Neuronal stem cell (in vitro differentiated cells): ENCODE measurements at regions not wholly inside any gene's neighbourhood (a gene's known extent, or its start where the extent isn't known, plus 50 kb on each side); places are given as distances from the start of the nearest gene placed in this dataset.

Source experiments
- DNase-seq: peaks from one replicate; pipeline ENCODE4 v3.0.0-alpha.2; 2013; ENCODE audit warnings: low spot score
- H2AFZ ChIP-seq: one replicate; pipeline ENCODE4 v1.6.1; 2013; ENCODE audit warnings: mild to moderate bottlenecking, low read length, inconsistent platforms
- H2AK5ac ChIP-seq: 2 replicates; pipeline ENCODE4 v1.6.1; 2013; ENCODE audit warnings: low read depth, mild to moderate bottlenecking, inconsistent platforms, low read length, moderate library complexity, mixed read lengths
- H2BK120ac ChIP-seq: 2 replicates; pipeline ENCODE4 v1.6.1; 2013; ENCODE audit warnings: low read depth, mild to moderate bottlenecking, inconsistent platforms, low read length, moderate library complexity, mixed read lengths
- H2BK12ac ChIP-seq: one replicate; pipeline ENCODE4 v1.6.1; 2013; ENCODE audit warnings: low read length, inconsistent platforms
- H2BK15ac ChIP-seq: 2 replicates; pipeline ENCODE4 v1.6.1; 2013; ENCODE audit warnings: mild to moderate bottlenecking, low read length, inconsistent platforms, mixed read lengths
- H2BK5ac ChIP-seq: one replicate; pipeline ENCODE4 v1.6.1; 2013; ENCODE audit warnings: inconsistent platforms, mild to moderate bottlenecking, low read length, moderate library complexity
- H3K14ac ChIP-seq: one replicate; pipeline ENCODE4 v1.6.1; 2013; ENCODE audit warnings: low read length, inconsistent platforms
- H3K18ac ChIP-seq: 2 replicates; pipeline ENCODE4 v1.6.1; 2013; ENCODE audit warnings: low read length, inconsistent platforms
- H3K23ac ChIP-seq: 2 replicates; pipeline ENCODE4 v1.6.1; 2013; ENCODE audit warnings: low read depth, mild to moderate bottlenecking, mixed read lengths, low read length, inconsistent platforms; ENCODE audit not compliant: poor library complexity
- H3K27ac ChIP-seq: replicated peaks from 3 replicates; pipeline ENCODE4 v1.5.1; 2013; ENCODE audit warnings: low read length, inconsistent platforms
- H3K27me3 ChIP-seq, 3 experiments: 2 replicates each; pipeline ENCODE4 v1.6.1; 2013; ENCODE audit warnings: low read length in 3 of 3, mild to moderate bottlenecking in 2 of 3, inconsistent platforms in 1 of 3, low read depth in 1 of 3, mixed read lengths in 1 of 3, moderate library complexity in 1 of 3; ENCODE audit not compliant: control insufficient read depth in 3 of 3, insufficient read depth in 3 of 3
- H3K36me3 ChIP-seq, 2 donors: replicated peaks in 1 of 2; 2 replicates each; pipeline ENCODE4 v1.6.1; 2013; ENCODE audit warnings: low read length in 2 of 2; ENCODE audit not compliant: control insufficient read depth in 2 of 2, insufficient read depth in 2 of 2
- H3K4ac ChIP-seq: 2 replicates; pipeline ENCODE4 v1.6.1; 2013; ENCODE audit warnings: inconsistent platforms, mild to moderate bottlenecking, low read length, moderate library complexity
- H3K4me1 ChIP-seq, 2 donors: 1 replicate in 1 of 2; 2 replicates in 1 of 2; pipeline ENCODE4 v1.6.1; 2013; ENCODE audit warnings: low read length in 2 of 2, low read depth in 1 of 2; ENCODE audit not compliant: control insufficient read depth in 2 of 2, insufficient read depth in 1 of 2
- H3K4me2 ChIP-seq: one replicate; pipeline ENCODE4 v1.6.1; 2013; ENCODE audit warnings: mild to moderate bottlenecking, low read length, inconsistent platforms; ENCODE audit not compliant: insufficient read depth, poor library complexity, severe bottlenecking
- H3K4me3 ChIP-seq, 2 donors: 2 replicates each; pipeline ENCODE4 v1.5.1; 2013; ENCODE audit warnings: low read length in 2 of 2, mild to moderate bottlenecking in 2 of 2, inconsistent platforms in 1 of 2, moderate library complexity in 1 of 2
- H3K79me1 ChIP-seq: one replicate; pipeline ENCODE4 v1.6.1; 2013; ENCODE audit warnings: low read depth, mild to moderate bottlenecking, inconsistent platforms, low read length, moderate library complexity
- H3K9ac ChIP-seq: one replicate; pipeline ENCODE4 v1.6.1; 2013; ENCODE audit warnings: mild to moderate bottlenecking, low read depth, low read length, inconsistent platforms; ENCODE audit not compliant: poor library complexity
- H3K9me3 ChIP-seq, 2 donors: replicated peaks in 1 of 2; 2 replicates each; pipeline versions ENCODE3 to v1.6.1; 2013; ENCODE audit warnings: low read length in 2 of 2, mild to moderate bottlenecking in 2 of 2, inconsistent platforms in 1 of 2, low read depth in 1 of 2, mixed read lengths in 1 of 2, moderate library complexity in 1 of 2; ENCODE audit not compliant: control insufficient read depth in 2 of 2, insufficient read depth in 1 of 2
- H4K8ac ChIP-seq: one replicate; pipeline ENCODE4 v1.6.1; 2013; ENCODE audit warnings: low read depth, mild to moderate bottlenecking, inconsistent platforms, low read length, moderate library complexity
- H4K91ac ChIP-seq: one replicate; pipeline ENCODE4 v1.6.1; 2013; ENCODE audit warnings: low read length, low read depth, mild to moderate bottlenecking, inconsistent platforms; ENCODE audit not compliant: poor library complexity
- WGBS, 2 donors: extraction: QIAGEN DNeasy Blood & Tissue Kit; methylation state at CpG; one replicate each; pipeline ENCODE4 v1.1.7; 2013; ENCODE audit warnings: missing lambda C conversion rate in 2 of 2, mixed read lengths in 1 of 2; ENCODE audit not compliant: insufficient read length in 2 of 2, insufficient replicate concordance in 1 of 2; ENCODE audit errors: extremely low coverage in 2 of 2; 5-methylcytosine and 5-hydroxymethylcytosine counted together

- Histone ChIP-seq H3K4ac (no peak overlapping the region), H3K9ac (no peak overlapping the region), H4K8ac (no peak overlapping the region), H3K27ac (no peak overlapping the region), H3K27me3 (no peaks in the 10 kb centered on the region), H3K9me3 (peaks cover 0 to 3% of the 10 kb centered on the region in 2 donors), H3K36me3 (no peaks in the 10 kb centered on the region), H3K23ac (no peak overlapping the region), H2AFZ (no peak overlapping the region), H3K4me1 (no peaks in the 10 kb centered on the region), H2AK5ac (no peak overlapping the region), H3K4me2 (no peak overlapping the region), H2BK120ac (no peak overlapping the region), H2BK15ac (no peak overlapping the region), H3K79me1 (no peaks in the 10 kb centered on the region), H2BK5ac (no peak overlapping the region), H3K18ac (no peak overlapping the region), H2BK12ac (no peak overlapping the region), H4K91ac (no peak overlapping the region), H3K14ac (no peak overlapping the region), H3K4me3 (no peak overlapping the region)
- no peak for DNase-seq
- WGBS, 2 donors = no CpG with 5 or more reads among the region's 12 CpGs
Observed at GRCh38 chr3:194880940-194881925, 195.6 kb downstream of the FAM43A start.

DNA sequence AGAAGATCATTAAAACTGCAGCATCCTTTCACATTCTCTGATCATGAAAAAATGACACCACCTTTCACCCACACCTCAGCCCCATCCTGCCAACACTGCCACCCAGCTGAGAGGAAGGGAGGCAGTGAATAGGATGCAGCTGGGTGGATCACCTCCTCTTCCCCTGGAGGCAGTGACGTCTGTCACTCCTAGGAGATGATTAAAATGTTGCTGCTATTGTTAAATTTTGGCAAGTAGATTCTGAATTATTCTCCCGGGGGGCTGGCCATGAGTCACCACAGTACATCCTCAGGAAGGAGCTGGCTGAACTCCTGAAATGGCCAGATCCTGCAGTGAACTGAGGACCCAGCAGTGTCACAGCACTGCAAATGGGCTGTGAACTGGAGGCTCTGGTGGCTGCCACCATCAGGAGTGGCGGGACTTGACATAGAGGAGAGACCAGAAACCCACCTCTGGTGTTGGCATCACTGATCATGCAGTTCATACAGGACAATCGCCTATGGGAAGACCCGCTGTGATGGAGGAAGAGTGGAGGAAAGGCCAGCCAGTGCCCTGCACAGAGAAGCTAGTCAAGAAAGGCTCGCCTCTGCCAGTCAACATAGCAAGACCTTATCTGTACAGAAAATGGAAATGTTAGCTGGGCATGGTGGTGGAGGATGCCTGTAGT lies 199.1 kb downstream of the FAM43A start:
- H2BK120ac ChIP-seq = no peak overlapping the region
- H2AFZ ChIP-seq = no peak overlapping the region
- H3K18ac ChIP-seq = no peak overlapping the region
- no peak overlapping the region for H4K8ac ChIP-seq
- no peak overlapping the region for H3K14ac ChIP-seq
- no peaks in the 10 kb centered on the region for H3K4me1 ChIP-seq
- H2AK5ac ChIP-seq = no peak overlapping the region
- no peak overlapping the region for H3K27ac ChIP-seq
- no CpG with 5 or more reads among the region's 6 CpGs for WGBS, 2 donors
- no peak overlapping the region for H3K4me3 ChIP-seq
- H3K27me3 ChIP-seq = no peaks in the 10 kb centered on the region
- no peaks in the 10 kb centered on the region for H3K36me3 ChIP-seq
- DNase-seq = no peak
- H3K23ac ChIP-seq = no peak overlapping the region
- no peak overlapping the region for H2BK12ac ChIP-seq
- no peak overlapping the region for H3K4me2 ChIP-seq
- H3K79me1 ChIP-seq = no peaks in the 10 kb centered on the region
- no peak overlapping the region for H4K91ac ChIP-seq
- no peak overlapping the region for H2BK5ac ChIP-seq
- H3K4ac ChIP-seq = no peak overlapping the region
- peak overlapping the region; percentile 46 for H3K9ac ChIP-seq
- peaks cover 0 to 3% of the 10 kb centered on the region in 2 donors for H3K9me3 ChIP-seq
- H2BK15ac ChIP-seq = no peak overlapping the region

- H3K9me3 ChIP-seq = peaks cover 0 to 3% of the 10 kb centered on the region in 2 donors
- H3K18ac ChIP-seq = no peak overlapping the region
- H2BK120ac ChIP-seq = no peak overlapping the region
- no peak overlapping the region for H3K14ac ChIP-seq
- H2AFZ ChIP-seq = no peak overlapping the region
- H3K4ac ChIP-seq = no peak overlapping the region
- H3K4me3 ChIP-seq = no peak overlapping the region
- H3K4me2 ChIP-seq = no peak overlapping the region
- no peak overlapping the region for H3K9ac ChIP-seq
- H3K4me1 ChIP-seq = no peaks in the 10 kb centered on the region
- H4K91ac ChIP-seq = no peak overlapping the region
- no peak overlapping the region for H3K23ac ChIP-seq
- WGBS, 2 donors = no CpG with 5 or more reads among the region's 2 CpGs
- no peak overlapping the region for H2BK15ac ChIP-seq
- H2AK5ac ChIP-seq = no peak overlapping the region
- no peak overlapping the region for H4K8ac ChIP-seq
- H3K79me1 ChIP-seq = no peaks in the 10 kb centered on the region
- no peak overlapping the region for H3K27ac ChIP-seq
- DNase-seq = no peak
- no peak overlapping the region for H2BK5ac ChIP-seq
- no peaks in the 10 kb centered on the region for H3K36me3 ChIP-seq
- H3K27me3 ChIP-seq = no peaks in the 10 kb centered on the region
- H2BK12ac ChIP-seq = no peak overlapping the region
Observed at GRCh38 chr3:194885766-194886165, 200.1 kb downstream of the FAM43A start.

DNA sequence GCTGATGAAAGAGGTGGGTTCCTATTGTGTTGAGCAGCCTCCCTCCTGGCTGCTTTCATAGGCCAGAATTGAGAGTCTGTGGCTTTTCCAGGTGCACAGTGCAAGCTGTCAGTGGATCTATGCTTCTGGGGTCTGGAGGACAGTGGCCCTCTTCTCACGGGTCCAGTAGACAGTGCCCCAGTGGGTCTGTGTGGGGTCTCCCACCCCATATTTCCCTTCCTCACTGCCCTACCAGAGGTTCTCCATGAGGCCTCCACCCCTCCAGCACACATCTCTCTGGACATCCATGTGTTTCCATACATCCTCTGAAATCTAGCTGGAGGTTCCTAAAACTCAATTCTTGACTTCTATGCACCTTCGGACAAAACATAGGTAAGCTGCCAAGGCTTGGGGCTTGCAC lies 201.2 kb downstream of the FAM43A start:
- Histone ChIP-seq H3K27ac (no peak overlapping the region), H2BK5ac (no peak overlapping the region), H3K4me1 (no peaks in the 10 kb centered on the region), H2AFZ (no peak overlapping the region), H3K4me3 (no peak overlapping the region), H3K23ac (no peak overlapping the region), H4K8ac (no peak overlapping the region), H3K27me3 (no peaks in the 10 kb centered on the region), H3K9ac (no peak overlapping the region), H4K91ac (no peak overlapping the region), H3K9me3 (peaks cover 0 to 3% of the 10 kb centered on the region in 2 donors), H3K14ac (no peak overlapping the region), H2AK5ac (no peak overlapping the region), H2BK120ac (no peak overlapping the region), H3K18ac (no peak overlapping the region), H3K36me3 (no peaks in the 10 kb centered on the region), H3K79me1 (no peaks in the 10 kb centered on the region), H3K4me2 (no peak overlapping the region), H3K4ac (no peak overlapping the region), H2BK12ac (no peak overlapping the region), H2BK15ac (no peak overlapping the region)
- DNase-seq = no peak
- no CpG with 5 or more reads among the region's 2 CpGs for WGBS, 2 donors
